ENCODE measurements at regions not wholly inside any gene's neighbourhood (a gene's known extent, or its start where the extent isn't known, plus 50 kb on each side); places are given as distances from the start of the nearest gene placed in this dataset.

- Histone ChIP-seq H3K27ac (ENCODE audit: poor library complexity, severe bottlenecking) (no peak overlapping the region), H3K9me3 (ENCODE audit: severe bottlenecking) (no peaks in the 10 kb centered on the region), H3K27me3 (ENCODE audit: insufficient read depth, poor library complexity, severe bottlenecking) (no peaks in the 10 kb centered on the region), H3K4me3 (ENCODE audit: severe bottlenecking) (no peak overlapping the region), H3K4me1 (ENCODE audit: insufficient read depth, poor library complexity, severe bottlenecking) (peaks cover 7% of the 10 kb centered on the region), H3K36me3 (ENCODE audit: low read depth) (no peaks in the 10 kb centered on the region)
- ATAC-seq (ENCODE audit: low read depth) = no peak
- DNase-seq (ENCODE audit: low spot score) = no peak
- TF ChIP-seq CTCF (IDR thresholded peaks at IDR 0.05; ENCODE audit: poor library complexity, severe bottlenecking) = no peak
Measured at GRCh38 chr7:41793556-41793955, 90.7 kb upstream of the INHBA start.

- H3K4me1 ChIP-seq (ENCODE audit: insufficient read depth, poor library complexity, severe bottlenecking) = peaks cover 12% of the 10 kb centered on the region
- peak; percentile 58; the same call in 2 of the 3 replicates for ATAC-seq (ENCODE audit: low read depth)
- no peaks in the 10 kb centered on the region for H3K27me3 ChIP-seq (ENCODE audit: insufficient read depth, poor library complexity, severe bottlenecking)
- no peaks in the 10 kb centered on the region for H3K36me3 ChIP-seq (ENCODE audit: low read depth)
- no peak overlapping the region for H3K4me3 ChIP-seq (ENCODE audit: severe bottlenecking)
- no peak for DNase-seq (ENCODE audit: low spot score)
- H3K9me3 ChIP-seq (ENCODE audit: severe bottlenecking) = no peaks in the 10 kb centered on the region
- no peak for TF ChIP-seq CTCF (IDR thresholded peaks at IDR 0.05; ENCODE audit: poor library complexity, severe bottlenecking)
- no peak overlapping the region for H3K27ac ChIP-seq (ENCODE audit: poor library complexity, severe bottlenecking)
Measured at GRCh38 chr7:41792120-41792519, 89.2 kb upstream of the INHBA start.

GRCh38 chr7:41788556-41788955 is 85.7 kb upstream of the INHBA start:
- H3K4me1 ChIP-seq (ENCODE audit: insufficient read depth, poor library complexity, severe bottlenecking) = peaks cover 12% of the 10 kb centered on the region
- H3K27ac ChIP-seq (ENCODE audit: poor library complexity, severe bottlenecking) = peak overlapping the region; percentile 17
- no peak for TF ChIP-seq CTCF (IDR thresholded peaks at IDR 0.05; ENCODE audit: poor library complexity, severe bottlenecking)
- no peak overlapping the region for H3K4me3 ChIP-seq (ENCODE audit: severe bottlenecking)
- ATAC-seq (ENCODE audit: low read depth) = peak; percentile 75; the same call in 2 of the 3 replicates
- H3K27me3 ChIP-seq (ENCODE audit: insufficient read depth, poor library complexity, severe bottlenecking) = no peaks in the 10 kb centered on the region
- DNase-seq (ENCODE audit: low spot score) = no peak
- H3K36me3 ChIP-seq (ENCODE audit: low read depth) = no peaks in the 10 kb centered on the region
- H3K9me3 ChIP-seq (ENCODE audit: severe bottlenecking) = no peaks in the 10 kb centered on the region

DNA sequence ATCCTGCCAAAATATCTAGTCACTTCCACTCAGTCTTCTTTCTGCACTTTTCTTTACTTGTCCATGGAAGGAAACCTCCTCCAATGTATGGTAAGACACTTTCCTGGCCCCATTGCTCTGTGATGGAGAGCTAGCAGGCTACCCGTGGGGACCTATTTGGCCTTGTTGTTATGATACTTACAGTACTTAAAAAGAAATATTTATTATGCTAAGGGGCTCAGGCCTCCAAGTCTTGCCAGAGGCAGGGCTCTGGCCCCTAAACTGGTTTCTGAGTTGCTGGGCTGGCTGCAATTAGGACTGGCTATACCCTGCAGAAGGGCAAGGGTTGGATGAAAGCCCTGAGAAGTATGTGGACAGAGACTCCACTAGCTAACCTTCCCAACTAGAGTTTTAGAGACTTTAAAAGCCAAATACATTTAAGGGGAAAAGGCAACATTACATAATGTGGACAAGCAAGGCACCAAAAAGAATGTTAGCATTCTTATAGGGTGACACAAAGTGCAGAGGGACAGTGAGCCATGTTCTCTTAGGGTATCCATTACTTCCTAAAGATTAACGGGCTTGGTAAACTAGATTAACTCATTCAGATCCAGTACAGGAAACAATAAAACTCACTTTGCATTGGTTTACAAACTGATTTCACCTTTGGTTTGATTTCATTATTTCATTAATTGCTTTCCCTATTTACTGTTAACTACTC is 84.9 kb upstream of the INHBA start:
- no peaks in the 10 kb centered on the region for H3K36me3 ChIP-seq (ENCODE audit: low read depth)
- peak overlapping the region; percentile 17 for H3K27ac ChIP-seq (ENCODE audit: poor library complexity, severe bottlenecking)
- H3K27me3 ChIP-seq (ENCODE audit: insufficient read depth, poor library complexity, severe bottlenecking) = no peaks in the 10 kb centered on the region
- no peaks in the 10 kb centered on the region for H3K9me3 ChIP-seq (ENCODE audit: severe bottlenecking)
- ATAC-seq (ENCODE audit: low read depth) (no peak), DNase-seq (ENCODE audit: low spot score) (no peak)
- peaks cover 12% of the 10 kb centered on the region for H3K4me1 ChIP-seq (ENCODE audit: insufficient read depth, poor library complexity, severe bottlenecking)
- no peak overlapping the region for H3K4me3 ChIP-seq (ENCODE audit: severe bottlenecking)
- TF ChIP-seq CTCF (IDR thresholded peaks at IDR 0.05; ENCODE audit: poor library complexity, severe bottlenecking) = no peak

GRCh38 chr7:41786944-41787343 is 84.1 kb upstream of the INHBA start:
- TF ChIP-seq CTCF (IDR thresholded peaks at IDR 0.05; ENCODE audit: poor library complexity, severe bottlenecking) = no peak
- Histone ChIP-seq H3K4me3 (ENCODE audit: severe bottlenecking) (no peak overlapping the region), H3K4me1 (ENCODE audit: insufficient read depth, poor library complexity, severe bottlenecking) (peaks cover 12% of the 10 kb centered on the region), H3K36me3 (ENCODE audit: low read depth) (no peaks in the 10 kb centered on the region), H3K9me3 (ENCODE audit: severe bottlenecking) (no peaks in the 10 kb centered on the region), H3K27ac (ENCODE audit: poor library complexity, severe bottlenecking) (no peak overlapping the region), H3K27me3 (ENCODE audit: insufficient read depth, poor library complexity, severe bottlenecking) (no peaks in the 10 kb centered on the region)
- no peak for DNase-seq (ENCODE audit: low spot score)
- ATAC-seq (ENCODE audit: low read depth) = no peak
